PC-9 (cell line): ENCODE measurements at regions not wholly inside any gene's neighbourhood (a gene's known extent, or its start where the extent isn't known, plus 50 kb on each side); places are given as distances from the start of the nearest gene placed in this dataset.

Source experiments
- BruUV-seq: library from RNA; stranded (reverse); fragments of 400-500 nt; replicated peaks from 2 replicates; lab custom pipeline; 2021; lab: Mats Ljungman, UMichigan
- CTCF ChIA-PET: fragments of 300-600 bp; sonication (Branson Sonifier 250); formaldehyde crosslinking; loops from one replicate; lab custom pipeline; 2022; ENCODE audit warnings: antibody characterized with exemption; lab: Charles Lee
- POLR2A ChIA-PET: fragments of 300-600 bp; sonication (Branson Sonifier 250); formaldehyde crosslinking; loops from one replicate; lab custom pipeline; 2022; ENCODE audit warnings: antibody characterized with exemption; ENCODE audit not compliant: unreplicated experiment; lab: Charles Lee
- DNase-seq, 2 experiments: peaks; one replicate each; pipeline versions ENCODE4 v3.0.0 to v3.0.0-alpha.2; 2015 to 2022; ENCODE audit warnings: mixed read lengths in 1 of 2
- H2AFZ ChIP-seq: fragments of 200-600 bp; sonication (generic); 2 replicates; pipeline ENCODE4 v1.8.1; 2017; ENCODE audit warnings: antibody characterized with exemption
- H3F3A ChIP-seq: fragments of 200-600 bp; sonication (generic); 2 replicates; pipeline ENCODE4 v1.8.1; 2017; ENCODE audit warnings: antibody characterized with exemption, mild to moderate bottlenecking, low read depth; ENCODE audit not compliant: insufficient read depth
- H3K27ac ChIP-seq: fragments of 200-600 bp; sonication (generic); 2 replicates; pipeline ENCODE4 v1.6.1; 2016; ENCODE audit warnings: mixed run types
- H3K27me3 ChIP-seq: fragments of 200-600 bp; sonication (generic); 2 replicates; pipeline ENCODE4 v1.6.1; 2016; ENCODE audit warnings: low read depth, mixed run types; ENCODE audit not compliant: insufficient read depth
- H3K36me3 ChIP-seq: fragments of 200-600 bp; sonication (generic); 2 replicates; pipeline ENCODE4 v1.6.1; 2016; ENCODE audit warnings: low read depth, mixed run types
- H3K4me1 ChIP-seq: fragments of 200-600 bp; sonication (generic); replicated peaks from 2 replicates; pipeline ENCODE4 v1.6.1; 2016; ENCODE audit warnings: mixed run types; ENCODE audit not compliant: insufficient read depth
- H3K4me2 ChIP-seq: fragments of 200-600 bp; sonication (generic); 2 replicates; pipeline ENCODE4 v1.6.1; 2017; ENCODE audit warnings: mixed run types
- H3K4me3 ChIP-seq: fragments of 200-600 bp; sonication (generic); 2 replicates; pipeline ENCODE4 v1.6.1; 2016; ENCODE audit warnings: mixed run types
- H3K79me2 ChIP-seq: fragments of 200-600 bp; sonication (generic); 2 replicates; pipeline ENCODE4 v1.6.1; 2017; ENCODE audit warnings: low read depth, mixed run types
- H3K9me2 ChIP-seq: fragments of 200-600 bp; sonication (generic); 2 replicates; pipeline ENCODE4 v1.8.1; 2017; ENCODE audit warnings: mild to moderate bottlenecking; ENCODE audit not compliant: insufficient read depth
- H3K9me3 ChIP-seq: fragments of 200-600 bp; sonication (generic); 2 replicates; pipeline ENCODE4 v1.8.1; 2016; ENCODE audit warnings: low read depth; ENCODE audit not compliant: insufficient read depth
- H4K20me1 ChIP-seq: fragments of 200-600 bp; sonication (generic); 2 replicates; pipeline ENCODE4 v1.8.1; 2017; ENCODE audit not compliant: insufficient read depth
- CTCF ChIP-seq: fragments of 200-600 bp; sonication (generic); conservative IDR thresholded peaks from 2 replicates; pipeline ENCODE4 v1.6.1; 2017; ENCODE audit warnings: mixed run types, antibody characterized with exemption, mild to moderate bottlenecking, moderate library complexity
- EZH2 ChIP-seq: fragments of 200-600 bp; sonication (generic); IDR thresholded peaks from 2 replicates; pipeline ENCODE4 v1.8.0; 2017; ENCODE audit warnings: antibody characterized with exemption, low read depth
- intact Hi-C: fragments of 100-400 bp; cut with micrococcal nuclease; formaldehyde crosslinking; loops from one replicate; pipeline ENCODE4 v1.10.0; 2022; ENCODE audit not compliant: unreplicated experiment

GRCh38 chr11:95559899-95560298, 229.7 kb downstream of the FAM76B start:
- H3K9me2 ChIP-seq, result no peaks in the 10 kb centered on the region
- H3K27ac ChIP-seq, result no peak overlapping the region
- TF ChIP-seq EZH2, result no peak
- no peak for TF ChIP-seq CTCF
- H2AFZ ChIP-seq, result no peak overlapping the region
- no peak overlapping the region for H3K4me3 ChIP-seq
- no peaks in the 10 kb centered on the region for H3F3A ChIP-seq
- no peaks in the 10 kb centered on the region for H3K27me3 ChIP-seq
- H4K20me1 ChIP-seq, result no peaks in the 10 kb centered on the region
- ChIA-PET CTCF (no interaction called here), POLR2A (no interaction called here)
- H3K9me3 ChIP-seq, result no peaks in the 10 kb centered on the region
- H3K4me1 ChIP-seq, result no peaks in the 10 kb centered on the region
- BruUV-seq, result no TSS peak
- intact Hi-C loops, result no loop called here
- no peak for DNase-seq
- no peaks in the 10 kb centered on the region for H3K36me3 ChIP-seq
- H3K79me2 ChIP-seq, result no peaks in the 10 kb centered on the region
- H3K4me2 ChIP-seq, result no peak overlapping the region

GRCh38 chr11:95557376-95557775, 232.2 kb downstream of the FAM76B start:
- Histone ChIP-seq H3K4me2 (no peak overlapping the region), H3K79me2 (no peaks in the 10 kb centered on the region), H3K27me3 (no peaks in the 10 kb centered on the region), H3K4me3 (no peak overlapping the region), H3F3A (no peaks in the 10 kb centered on the region), H3K4me1 (no peaks in the 10 kb centered on the region), H2AFZ (no peak overlapping the region), H4K20me1 (no peaks in the 10 kb centered on the region), H3K36me3 (no peaks in the 10 kb centered on the region), H3K9me3 (no peaks in the 10 kb centered on the region), H3K27ac (no peak overlapping the region), H3K9me2 (no peaks in the 10 kb centered on the region)
- ChIA-PET POLR2A (no interaction called here), CTCF (no interaction called here)
- intact Hi-C loops, result no loop called here
- BruUV-seq, result no TSS peak
- no peak for DNase-seq
- TF ChIP-seq EZH2, result no peak
- TF ChIP-seq CTCF, result no peak

GRCh38 chr11:95556342-95557163, 233.0 kb downstream of the FAM76B start:
- Histone ChIP-seq H2AFZ (no peak overlapping the region), H3K9me3 (no peaks in the 10 kb centered on the region), H3K36me3 (no peaks in the 10 kb centered on the region), H3K27ac (no peak overlapping the region), H3K9me2 (no peaks in the 10 kb centered on the region), H3K4me1 (no peaks in the 10 kb centered on the region), H3K27me3 (no peaks in the 10 kb centered on the region), H3K4me2 (no peak overlapping the region), H3F3A (no peaks in the 10 kb centered on the region), H3K79me2 (no peaks in the 10 kb centered on the region), H4K20me1 (no peaks in the 10 kb centered on the region), H3K4me3 (no peak overlapping the region)
- CTCF ChIA-PET, result no interaction called here
- no peak for TF ChIP-seq CTCF
- TF ChIP-seq EZH2, result no peak
- POLR2A ChIA-PET, result no interaction called here
- intact Hi-C loops, result no loop called here
- DNase-seq, result no peak
- no TSS peak for BruUV-seq
